CD4-positive, alpha-beta memory T cell (primary cell): ENCODE measurements at regions not wholly inside any gene's neighbourhood (a gene's known extent, or its start where the extent isn't known, plus 50 kb on each side); places are given as distances from the start of the nearest gene placed in this dataset.
"Not testable (repeated sequence)": the region's sequence is repeated elsewhere in the genome, so short reads cannot be mapped to it uniquely, and the experiment has no call there.

ENCODE experiments used
- CTCF ChIA-PET: fragments of 350-600 bp; sonication (Branson Sonifier 250); formaldehyde crosslinking; loops from one replicate; lab custom pipeline; 2021; ENCODE audit warnings: inconsistent platforms; ENCODE audit not compliant: partially characterized antibody; lab: Charles Lee
- POLR2A ChIA-PET: fragments of 350-600 bp; sonication (Branson Sonifier 250); formaldehyde crosslinking; loops from one replicate; lab custom pipeline; 2021; ENCODE audit not compliant: partially characterized antibody; lab: Charles Lee
- DNase-seq, 5 donors: peaks; one replicate each; pipeline versions ENCODE4 v3.0.0 to v3.0.0-alpha.2; 2020 to 2022; ENCODE audit warnings: mixed read lengths in 1 of 5
- H3K27ac ChIP-seq: one replicate; pipeline ENCODE4 v1.7.0; 2013; ENCODE audit warnings: low read depth, low read length
- H3K27me3 ChIP-seq: 2 replicates; pipeline ENCODE4 v1.7.0; 2013; ENCODE audit warnings: mild to moderate bottlenecking, low read length, moderate library complexity; ENCODE audit not compliant: insufficient read depth
- H3K36me3 ChIP-seq: 2 replicates; pipeline ENCODE4 v1.7.0; 2013; ENCODE audit warnings: mild to moderate bottlenecking, low read length, moderate library complexity; ENCODE audit not compliant: insufficient read depth
- H3K4me1 ChIP-seq: 2 replicates; pipeline ENCODE4 v1.7.0; 2013; ENCODE audit warnings: mild to moderate bottlenecking, low read length, moderate library complexity; ENCODE audit not compliant: insufficient read depth
- H3K4me3 ChIP-seq, 2 donors: one replicate each; pipeline ENCODE4 v1.7.0; 2013; ENCODE audit warnings: low read length in 2 of 2, mild to moderate bottlenecking in 1 of 2
- H3K9me3 ChIP-seq, 2 donors: one replicate each; pipeline ENCODE4 v1.7.0; 2013; ENCODE audit warnings: low read length in 2 of 2, control low read depth in 1 of 2; ENCODE audit not compliant: control insufficient read depth in 1 of 2
- H3K27ac Mint-ChIP-seq, 7 donors: one replicate each; pipeline ENCODE4 v1.8.0; 2020 to 2021; ENCODE audit warnings: mixed read lengths in 7 of 7, mild to moderate bottlenecking in 6 of 7, inconsistent platforms in 3 of 7, moderate library complexity in 3 of 7
- H3K27me3 Mint-ChIP-seq, 2 donors: one replicate each; pipeline ENCODE4 v1.8.0; 2020 to 2021; ENCODE audit warnings: mixed read lengths in 2 of 2
- H3K36me3 Mint-ChIP-seq, 2 donors: one replicate each; pipeline ENCODE4 v1.8.0; 2020 to 2021; ENCODE audit warnings: mixed read lengths in 2 of 2, inconsistent platforms in 1 of 2, mild to moderate bottlenecking in 1 of 2
- H3K4me1 Mint-ChIP-seq, 4 donors: one replicate each; pipeline ENCODE4 v1.8.0; 2020 to 2021; ENCODE audit warnings: mixed read lengths in 4 of 4, mild to moderate bottlenecking in 1 of 4
- H3K4me3 Mint-ChIP-seq, 8 donors: one replicate each; pipeline ENCODE4 v1.8.0; 2020 to 2021; ENCODE audit warnings: mixed read lengths in 8 of 8, mild to moderate bottlenecking in 7 of 8, moderate library complexity in 6 of 8, inconsistent platforms in 3 of 8
- H3K9me3 Mint-ChIP-seq, 8 donors: one replicate each; pipeline ENCODE4 v1.8.0; 2020 to 2021; ENCODE audit warnings: mixed read lengths in 8 of 8, mild to moderate bottlenecking in 5 of 8, inconsistent platforms in 3 of 8, moderate library complexity in 1 of 8
- intact Hi-C: fragments of 100-400 bp; cut with micrococcal nuclease; formaldehyde crosslinking; loops from one replicate; pipeline ENCODE4 v1.15.1; 2023

DNA sequence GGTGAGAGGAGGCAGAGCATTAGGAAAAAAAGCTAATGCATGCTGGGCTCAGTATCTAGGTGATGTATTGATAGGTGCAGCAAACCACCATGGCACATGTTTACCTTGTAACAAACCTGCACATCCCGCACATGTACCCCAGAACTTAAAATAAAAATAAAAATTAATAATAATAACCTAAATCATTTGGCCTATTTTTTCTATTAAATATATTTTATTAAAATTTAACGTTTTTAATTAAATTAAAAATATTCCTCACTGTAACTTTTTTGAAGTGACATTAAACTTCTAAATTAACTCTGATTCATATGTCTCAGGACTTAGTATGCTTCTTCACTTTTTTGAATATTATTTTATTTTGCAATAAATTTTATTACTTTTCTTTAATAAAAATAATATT, 83.7 kb upstream of the PARP8 start:
- peaks cover 5% of the 10 kb centered on the region for H3K4me1 ChIP-seq
- peaks cover 0 to 8% (median under 1%) of the 10 kb centered on the region in 8 donors for H3K9me3 Mint-ChIP-seq
- DNase-seq = no peak
- H3K27me3 Mint-ChIP-seq = no peaks in the 10 kb centered on the region
- H3K27ac Mint-ChIP-seq = no peak overlapping the region
- intact Hi-C loops = no loop called here
- H3K4me3 Mint-ChIP-seq = no peak overlapping the region
- no peak overlapping the region for H3K27ac ChIP-seq
- ChIA-PET POLR2A (no interaction called here), CTCF (no interaction called here)
- H3K4me3 ChIP-seq = no peak overlapping the region
- H3K9me3 ChIP-seq = no peaks in the 10 kb centered on the region
- peaks cover 9 to 31% (median 21%) of the 10 kb centered on the region in 4 donors for H3K4me1 Mint-ChIP-seq
- no peaks in the 10 kb centered on the region for H3K27me3 ChIP-seq
- no peaks in the 10 kb centered on the region for H3K36me3 ChIP-seq
- H3K36me3 Mint-ChIP-seq = peaks cover 0 to 4% of the 10 kb centered on the region in 2 donors

DNA sequence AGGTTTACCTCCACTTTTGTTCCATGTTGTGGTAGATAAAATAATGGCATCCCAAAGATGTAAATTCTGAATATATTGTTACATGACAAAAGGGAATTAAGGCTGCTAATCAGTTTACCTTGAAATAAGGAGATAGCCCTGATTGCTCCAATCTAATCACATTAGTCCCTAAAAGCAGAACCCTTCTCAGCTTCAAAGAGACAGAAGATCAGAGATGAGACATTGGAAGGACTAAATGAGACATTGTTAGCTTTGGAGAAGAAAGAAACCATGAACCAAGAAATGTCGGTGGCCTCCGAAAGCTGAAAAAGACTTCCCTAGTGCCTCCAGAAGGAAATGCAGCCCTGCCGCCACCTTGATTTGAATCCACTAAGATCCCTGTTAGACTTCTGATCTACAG, 82.8 kb upstream of the PARP8 start:
- POLR2A ChIA-PET = no interaction called here

DNA sequence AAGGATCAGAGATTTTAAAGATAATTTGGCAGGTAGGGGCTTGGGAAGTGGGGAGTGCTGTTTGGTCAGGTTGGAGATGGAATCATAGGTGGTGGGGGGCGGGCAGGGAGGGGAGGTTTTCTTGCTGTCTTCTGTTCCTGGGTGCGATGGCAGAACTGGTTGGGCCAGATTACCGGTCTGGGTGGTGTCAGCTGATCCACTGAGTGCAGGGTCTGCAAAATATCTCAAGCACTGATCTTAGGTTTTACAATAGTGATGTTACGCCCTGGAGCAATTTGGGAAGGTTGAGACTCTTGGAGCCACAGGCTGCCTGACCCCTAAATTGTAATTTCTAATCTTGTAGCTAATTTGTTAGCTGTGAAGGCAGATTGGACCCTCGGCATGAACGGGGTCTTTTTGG, 78.0 kb upstream of the PARP8 start:
- H3K36me3 Mint-ChIP-seq, DNase-seq, H3K27me3 Mint-ChIP-seq, H3K27ac ChIP-seq, H3K4me3 Mint-ChIP-seq, H3K4me3 ChIP-seq, CTCF ChIA-PET, POLR2A ChIA-PET, H3K36me3 ChIP-seq, H3K27me3 ChIP-seq, intact Hi-C loops, H3K9me3 ChIP-seq, H3K9me3 Mint-ChIP-seq: not testable (repeated sequence)
- H3K4me1 ChIP-seq = peaks cover 39% of the 10 kb centered on the region
- Mint-ChIP-seq H3K4me1 (peaks cover 32 to 60% (median 43%) of the 10 kb centered on the region in 4 donors), H3K27ac (peak overlapping the region in 1 of 7 donors; percentile 42)

More for the DNA sequence above, 82.8 kb upstream of the PARP8 start:
- H3K4me1 ChIP-seq = peaks cover 5% of the 10 kb centered on the region
- no peak overlapping the region for H3K4me3 ChIP-seq
- H3K27ac Mint-ChIP-seq = no peak overlapping the region
- H3K27me3 Mint-ChIP-seq = no peaks in the 10 kb centered on the region
- no peak overlapping the region for H3K4me3 Mint-ChIP-seq
- no peaks in the 10 kb centered on the region for H3K36me3 ChIP-seq
- peaks cover 1 to 4% of the 10 kb centered on the region in 2 donors for H3K36me3 Mint-ChIP-seq
- CTCF ChIA-PET = no interaction called here
- H3K9me3 ChIP-seq = no peaks in the 10 kb centered on the region
- intact Hi-C loops = no loop called here
- no peaks in the 10 kb centered on the region for H3K27me3 ChIP-seq
- no peak overlapping the region for H3K27ac ChIP-seq
- DNase-seq = no peak
- peaks cover 0 to 8% (median under 1%) of the 10 kb centered on the region in 8 donors for H3K9me3 Mint-ChIP-seq
- H3K4me1 Mint-ChIP-seq = peaks cover 7 to 32% (median 18%) of the 10 kb centered on the region in 4 donors

DNA sequence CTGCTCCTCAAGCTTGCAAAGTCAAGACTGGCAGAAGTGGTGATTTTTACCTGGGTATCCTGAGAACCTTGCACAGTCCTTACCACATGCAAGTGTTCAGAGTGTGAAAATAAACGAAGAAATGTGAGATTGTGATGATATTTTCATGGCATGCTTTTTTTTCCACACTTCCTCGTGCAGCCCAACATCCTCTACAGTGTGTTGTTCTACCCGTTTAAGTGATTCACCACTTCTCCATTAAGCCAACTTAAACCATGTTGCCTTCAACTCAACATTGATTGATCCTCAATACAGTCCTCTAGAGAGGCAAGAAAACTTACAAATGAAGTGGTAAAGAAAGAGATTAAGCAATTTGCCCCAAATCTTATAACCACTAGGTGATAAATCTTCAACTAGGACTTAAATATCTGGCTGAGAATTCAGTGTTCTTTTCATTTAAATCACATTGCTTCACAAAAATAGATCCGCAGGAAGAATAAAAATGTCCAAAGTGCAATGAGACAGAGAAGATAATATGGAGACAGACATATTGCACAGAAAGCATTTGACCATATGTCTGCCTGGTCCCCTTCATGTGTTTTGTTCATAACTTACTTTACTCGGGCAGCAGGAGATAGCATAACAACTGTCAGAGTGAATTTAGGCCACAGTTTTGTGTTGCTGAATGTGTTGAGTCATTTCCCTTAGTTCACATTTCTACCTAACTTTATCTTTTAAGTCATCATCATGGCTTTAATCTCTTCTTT, 75.8 kb upstream of the PARP8 start:
- H3K27me3 ChIP-seq, H3K36me3 ChIP-seq, H3K27ac ChIP-seq, H3K9me3 ChIP-seq, H3K4me3 ChIP-seq, H3K27me3 Mint-ChIP-seq, H3K9me3 Mint-ChIP-seq, H3K36me3 Mint-ChIP-seq: not testable (repeated sequence)
- Mint-ChIP-seq H3K4me1 (peaks cover 45 to 75% (median 54%) of the 10 kb centered on the region in 4 donors), H3K4me3 (peak overlapping the region in 7 of 8 donors; percentile 32 to 76 (median 53)), H3K27ac (peak overlapping the region; percentile 83 to 93 (median 88))
- DNase-seq = peak in 1 of 5 donors; percentile 7
- ChIA-PET CTCF (interaction anchor here (1.0 kb wide), 1 partner anchor 150 kb away, joined by 3 read pairs; the partner anchor contains the start of gene EMB), POLR2A (interaction anchor here (0.9 to 2.3 kb wide), 5 partner anchors 13 to 155 kb away, joined by 3 to 6 read pairs (median 4); partner anchors contain the start of gene PARP8)
- peaks cover 61% of the 10 kb centered on the region for H3K4me1 ChIP-seq
- intact Hi-C loops = loop anchor here (1.0 to 10.0 kb wide), 3 partner anchors 78 to 160 kb away; partner anchors contain the start of gene EMB

DNA sequence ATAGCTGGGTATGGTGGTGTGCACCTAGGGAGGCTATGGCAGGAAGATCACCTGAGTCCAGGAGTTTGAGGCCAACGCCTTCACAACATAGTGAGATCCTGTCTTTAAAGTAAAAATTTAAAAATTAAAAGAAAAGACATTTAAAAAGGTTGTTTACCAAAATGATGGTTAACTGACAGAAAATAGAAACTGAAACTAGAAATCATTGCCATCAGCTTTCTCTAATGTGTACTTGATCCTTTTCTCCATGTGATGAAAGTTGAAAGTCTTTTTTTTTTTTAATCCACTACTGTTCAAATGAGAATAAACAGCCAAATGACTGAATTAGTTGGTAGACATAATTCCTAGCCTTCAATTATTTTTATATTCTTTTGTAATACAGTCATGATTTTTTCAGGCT, 75.1 kb upstream of the PARP8 start:
- H3K9me3 ChIP-seq, H3K9me3 Mint-ChIP-seq, H3K27me3 ChIP-seq, H3K36me3 ChIP-seq, H3K4me3 ChIP-seq, H3K27me3 Mint-ChIP-seq, H3K36me3 Mint-ChIP-seq: not testable (repeated sequence)
- H3K27ac ChIP-seq = peak overlapping the region; percentile 9
- peak overlapping the region in 7 of 8 donors; percentile 32 to 76 (median 62) for H3K4me3 Mint-ChIP-seq
- peaks cover 45 to 79% (median 53%) of the 10 kb centered on the region in 4 donors for H3K4me1 Mint-ChIP-seq
- intact Hi-C loops = loop anchor here (1.0 to 10.0 kb wide), 3 partner anchors 77 to 159 kb away; partner anchors contain the start of gene EMB
- DNase-seq = peak in 4 of 5 donors; percentile 21 to 42 (median 36)
- peaks cover 62% of the 10 kb centered on the region for H3K4me1 ChIP-seq
- peak overlapping the region; percentile 83 to 93 (median 88) for H3K27ac Mint-ChIP-seq
- ChIA-PET POLR2A (interaction anchor here (0.9 to 2.3 kb wide), 5 partner anchors 14 to 146 kb away, joined by 3 to 6 read pairs (median 4); partner anchors contain the start of gene PARP8), CTCF (interaction anchor here (1.0 kb wide), 1 partner anchor 150 kb away, joined by 3 read pairs; the partner anchor contains the start of gene EMB)

DNA sequence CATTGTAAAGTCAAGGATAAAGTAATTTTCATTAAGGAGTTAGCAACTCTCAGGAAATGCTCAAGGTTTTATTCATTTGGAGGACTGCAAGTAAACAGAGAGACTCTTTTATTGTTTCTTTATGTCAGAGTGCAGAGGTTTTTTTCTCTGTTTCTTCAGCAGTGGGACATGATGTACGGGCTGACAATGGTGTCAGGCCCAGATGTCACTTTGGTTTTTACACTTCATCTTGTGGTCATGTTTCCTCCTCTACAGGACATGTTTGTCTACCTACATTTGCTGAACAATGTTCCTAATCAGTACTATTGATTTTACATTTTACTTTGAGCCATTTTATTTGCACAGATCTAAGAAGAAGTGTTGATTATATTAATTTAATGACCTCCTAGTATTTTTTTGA, 72.8 kb upstream of the PARP8 start:
- intact Hi-C loops = loop anchor here (10.0 kb wide), 1 partner anchor 149 kb away; the partner anchor contains the start of gene EMB
- no peaks in the 10 kb centered on the region for H3K27me3 Mint-ChIP-seq
- H3K27ac ChIP-seq = peak overlapping the region; percentile 2
- H3K4me1 ChIP-seq = peaks cover 62% of the 10 kb centered on the region
- peaks cover 44 to 66% (median 53%) of the 10 kb centered on the region in 4 donors for H3K4me1 Mint-ChIP-seq
- no peaks in the 10 kb centered on the region for H3K27me3 ChIP-seq
- peak; percentile 59 to 74 (median 62) for DNase-seq
- H3K36me3 ChIP-seq = no peaks in the 10 kb centered on the region
- ChIA-PET POLR2A (interaction anchor here (1.2 to 2.3 kb wide), 5 partner anchors 73 to 153 kb away, joined by 4 to 8 read pairs (median 5); partner anchors contain the start of gene EMB), CTCF (interaction anchor here (1.0 to 1.5 kb wide), 2 partner anchors 74 to 80 kb away, joined by 3 read pairs; no protein-coding TSS in a partner anchor)
- no peaks in the 10 kb centered on the region for H3K9me3 ChIP-seq
- H3K36me3 Mint-ChIP-seq = peaks cover 0 to 12% of the 10 kb centered on the region in 2 donors
- no peak overlapping the region for H3K4me3 ChIP-seq
- H3K9me3 Mint-ChIP-seq = peaks cover 0 to 22% (median 11%) of the 10 kb centered on the region in 8 donors
- H3K4me3 Mint-ChIP-seq = peak overlapping the region in 7 of 8 donors; percentile 13 to 70 (median 55)
- peak overlapping the region; percentile 65 to 92 (median 86) for H3K27ac Mint-ChIP-seq

DNA sequence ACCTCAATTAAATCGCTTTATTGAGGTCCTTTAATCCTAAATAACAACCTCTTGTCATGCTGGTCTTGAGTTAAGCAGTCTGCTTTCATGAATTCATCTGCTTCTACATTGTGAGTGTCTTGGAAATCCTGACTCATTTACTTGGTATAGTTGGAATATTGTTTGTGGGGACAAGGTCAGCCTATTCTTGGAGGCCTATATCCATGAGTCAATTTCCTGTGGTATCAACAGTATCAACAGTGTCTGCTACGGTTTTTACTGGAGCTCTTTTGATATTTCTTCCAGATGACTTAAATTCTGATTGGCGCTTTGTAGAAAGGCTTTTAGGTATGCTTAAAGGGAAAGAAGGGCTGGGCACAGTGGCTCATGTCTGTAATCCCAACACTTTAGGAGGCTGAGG, 71.2 kb upstream of the PARP8 start:
- Histone ChIP-seq H3K27ac (no peak overlapping the region), H3K4me1 (peaks cover 56% of the 10 kb centered on the region), H3K9me3 (no peaks in the 10 kb centered on the region), H3K36me3 (no peaks in the 10 kb centered on the region), H3K27me3 (no peaks in the 10 kb centered on the region), H3K4me3 (no peak overlapping the region)
- POLR2A ChIA-PET = interaction anchor here (1.5 to 2.3 kb wide), 2 partner anchors 72 to 155 kb away, joined by 4 to 7 read pairs; partner anchors contain the start of gene EMB
- peaks cover 9 to 14% of the 10 kb centered on the region in 2 donors for H3K36me3 Mint-ChIP-seq
- H3K27ac Mint-ChIP-seq = peak overlapping the region in 5 of 7 donors; percentile 46 to 90 (median 64)
- peaks cover 39 to 65% (median 46%) of the 10 kb centered on the region in 4 donors for H3K4me1 Mint-ChIP-seq
- H3K27me3 Mint-ChIP-seq = no peaks in the 10 kb centered on the region
- intact Hi-C loops = loop anchor here (10.0 kb wide), 1 partner anchor 150 kb away; the partner anchor contains the start of gene EMB
- CTCF ChIA-PET = interaction anchor here (1.0 kb wide), 1 partner anchor 156 kb away, joined by 3 read pairs; no protein-coding TSS in a partner anchor
- H3K9me3 Mint-ChIP-seq = peaks cover 0 to 34% (median 20%) of the 10 kb centered on the region in 8 donors
- DNase-seq = no peak
- H3K4me3 Mint-ChIP-seq = peak overlapping the region in 2 of 8 donors; percentile 31 to 57
